KMS-11 (cell line): ENCODE measurements at regions not wholly inside any gene's neighbourhood (a gene's known extent, or its start where the extent isn't known, plus 50 kb on each side); places are given as distances from the start of the nearest gene placed in this dataset.

ENCODE experiments used
- H2AFZ ChIP-seq: fragments of 200-600 bp; sonication (generic); 2 replicates; pipeline ENCODE4 v1.6.1; 2016; ENCODE audit warnings: antibody characterized with exemption, mixed run types, low read depth
- H3K27ac ChIP-seq: fragments of 200-600 bp; sonication (generic); 2 replicates; pipeline ENCODE4 v1.6.1; 2016; ENCODE audit warnings: mild to moderate bottlenecking, mixed run types
- H3K27me3 ChIP-seq: fragments of 200-600 bp; sonication (generic); 2 replicates; pipeline ENCODE4 v1.6.1; 2017; ENCODE audit warnings: mild to moderate bottlenecking, low read depth, mixed run types, moderate library complexity; ENCODE audit not compliant: insufficient read depth
- H3K36me3 ChIP-seq: fragments of 200-600 bp; sonication (generic); 2 replicates; pipeline ENCODE4 v1.6.1; 2017; ENCODE audit warnings: mild to moderate bottlenecking, mixed run types; ENCODE audit not compliant: insufficient read depth
- H3K4me1 ChIP-seq: fragments of 200-600 bp; sonication (generic); 2 replicates; pipeline ENCODE4 v1.6.1; 2016; ENCODE audit warnings: mild to moderate bottlenecking, low read depth, mixed run types; ENCODE audit not compliant: poor library complexity, severe bottlenecking
- H3K4me2 ChIP-seq: fragments of 200-600 bp; sonication (generic); 2 replicates; pipeline ENCODE4 v1.7.0; 2016; ENCODE audit warnings: mild to moderate bottlenecking, mixed run types
- H3K4me3 ChIP-seq: fragments of 200-600 bp; sonication (generic); IDR thresholded peaks from 2 replicates; pipeline ENCODE4 v1.6.1; 2017; ENCODE audit warnings: low read depth, low read length, mixed read lengths; ENCODE audit not compliant: insufficient read depth
- H3K79me2 ChIP-seq: fragments of 200-600 bp; sonication (generic); 2 replicates; pipeline ENCODE4 v1.6.1; 2016; ENCODE audit warnings: low read depth, mixed run types; ENCODE audit not compliant: insufficient read depth
- H3K9ac ChIP-seq: fragments of 200-600 bp; sonication (generic); 2 replicates; pipeline ENCODE4 v1.6.1; 2016; ENCODE audit warnings: mild to moderate bottlenecking, mixed run types
- H4K20me1 ChIP-seq: fragments of 200-600 bp; sonication (generic); 2 replicates; pipeline ENCODE4 v1.6.1; 2016; ENCODE audit warnings: mild to moderate bottlenecking, mixed run types; ENCODE audit not compliant: insufficient read depth
- TF ChIP-seq, protein P1 (sequence below): fragments of 200-600 bp; sonication (generic); conservative IDR thresholded peaks from 2 replicates; pipeline ENCODE4 v1.6.1; 2017; ENCODE audit warnings: low read depth, mild to moderate bottlenecking, antibody characterized with exemption, low read length, moderate library complexity, mixed read lengths

DNA sequence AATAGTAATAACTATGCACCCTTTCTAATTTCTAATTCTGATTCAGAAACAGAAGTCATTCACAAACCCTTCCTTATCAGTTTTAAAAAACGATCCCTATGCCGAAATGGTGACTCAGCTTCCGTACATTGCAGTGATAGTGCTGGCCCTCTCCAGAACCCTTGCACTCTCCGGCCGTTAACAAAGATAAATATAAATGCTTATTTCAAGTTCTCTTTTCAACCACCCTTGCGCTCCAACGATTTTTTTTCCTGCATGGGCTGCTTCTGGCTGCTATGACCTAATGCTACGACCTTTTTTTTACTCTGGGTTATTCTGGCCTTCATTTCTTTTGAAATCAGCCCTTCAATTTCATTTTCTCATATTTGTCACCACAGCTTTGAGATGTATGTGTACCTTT, 646.2 kb downstream of the NTRK3 start:
- H3K36me3 ChIP-seq, result no peaks in the 10 kb centered on the region
- H3K9ac ChIP-seq, result no peak overlapping the region
- H2AFZ ChIP-seq, result no peak overlapping the region
- no peak overlapping the region for H3K4me3 ChIP-seq
- no peaks in the 10 kb centered on the region for H3K27me3 ChIP-seq
- TF ChIP-seq, protein P1, sequence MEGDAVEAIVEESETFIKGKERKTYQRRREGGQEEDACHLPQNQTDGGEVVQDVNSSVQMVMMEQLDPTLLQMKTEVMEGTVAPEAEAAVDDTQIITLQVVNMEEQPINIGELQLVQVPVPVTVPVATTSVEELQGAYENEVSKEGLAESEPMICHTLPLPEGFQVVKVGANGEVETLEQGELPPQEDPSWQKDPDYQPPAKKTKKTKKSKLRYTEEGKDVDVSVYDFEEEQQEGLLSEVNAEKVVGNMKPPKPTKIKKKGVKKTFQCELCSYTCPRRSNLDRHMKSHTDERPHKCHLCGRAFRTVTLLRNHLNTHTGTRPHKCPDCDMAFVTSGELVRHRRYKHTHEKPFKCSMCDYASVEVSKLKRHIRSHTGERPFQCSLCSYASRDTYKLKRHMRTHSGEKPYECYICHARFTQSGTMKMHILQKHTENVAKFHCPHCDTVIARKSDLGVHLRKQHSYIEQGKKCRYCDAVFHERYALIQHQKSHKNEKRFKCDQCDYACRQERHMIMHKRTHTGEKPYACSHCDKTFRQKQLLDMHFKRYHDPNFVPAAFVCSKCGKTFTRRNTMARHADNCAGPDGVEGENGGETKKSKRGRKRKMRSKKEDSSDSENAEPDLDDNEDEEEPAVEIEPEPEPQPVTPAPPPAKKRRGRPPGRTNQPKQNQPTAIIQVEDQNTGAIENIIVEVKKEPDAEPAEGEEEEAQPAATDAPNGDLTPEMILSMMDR, result no peak
- H3K27ac ChIP-seq, result no peak overlapping the region
- no peaks in the 10 kb centered on the region for H4K20me1 ChIP-seq
- H3K4me2 ChIP-seq, result no peak overlapping the region
- no peaks in the 10 kb centered on the region for H3K79me2 ChIP-seq
- H3K4me1 ChIP-seq, result no peaks in the 10 kb centered on the region

DNA sequence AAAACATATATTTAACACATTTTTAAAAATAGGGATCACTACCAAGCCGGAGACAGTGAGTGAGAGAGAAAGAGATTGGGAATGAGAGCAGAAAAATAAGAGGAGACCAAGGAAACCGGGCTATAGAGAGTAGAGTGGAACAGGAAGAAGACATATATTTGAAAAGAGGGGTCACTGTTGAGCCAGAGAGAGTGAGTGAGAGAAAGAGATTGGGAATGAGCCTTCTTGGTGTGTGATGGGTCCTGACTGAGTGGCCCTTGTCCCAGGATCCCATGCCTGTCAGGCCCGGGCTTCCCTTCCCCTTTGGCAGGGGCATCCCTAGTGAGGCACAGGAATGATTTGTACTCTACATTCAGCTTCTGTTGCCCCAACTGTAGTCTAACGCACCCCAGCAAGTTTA, 646.6 kb downstream of the NTRK3 start:
- Histone ChIP-seq H3K4me2 (no peak overlapping the region), H3K4me3 (no peak overlapping the region), H2AFZ (no peak overlapping the region), H3K4me1 (no peaks in the 10 kb centered on the region), H3K9ac (no peak overlapping the region), H3K79me2 (no peaks in the 10 kb centered on the region), H4K20me1 (no peaks in the 10 kb centered on the region), H3K36me3 (no peaks in the 10 kb centered on the region), H3K27ac (no peak overlapping the region), H3K27me3 (no peaks in the 10 kb centered on the region)
- TF ChIP-seq, protein P1, result no peak

DNA sequence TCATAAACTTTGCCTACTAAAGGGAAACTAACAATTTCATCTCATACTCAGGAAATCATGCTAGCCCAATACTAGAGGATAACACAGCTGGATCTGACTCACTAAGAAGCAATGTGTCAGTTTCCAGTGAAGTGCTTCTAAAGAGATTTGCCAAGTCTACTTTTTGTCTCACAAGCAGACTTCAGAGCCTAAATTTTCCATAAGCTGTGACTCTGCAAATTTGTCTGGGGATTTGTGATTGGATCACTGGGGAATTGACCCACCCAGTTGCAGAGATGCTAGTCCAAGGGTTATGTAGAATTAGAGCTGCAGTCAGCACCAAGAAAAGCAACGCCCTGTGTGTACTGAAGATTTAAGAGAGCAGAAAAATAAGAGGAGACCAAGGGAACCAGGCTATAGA, 647.1 kb downstream of the NTRK3 start:
- H3K4me3 ChIP-seq, result no peak overlapping the region
- no peaks in the 10 kb centered on the region for H3K27me3 ChIP-seq
- H3K36me3 ChIP-seq, result no peaks in the 10 kb centered on the region
- no peaks in the 10 kb centered on the region for H3K4me1 ChIP-seq
- no peak overlapping the region for H3K4me2 ChIP-seq
- no peak overlapping the region for H3K27ac ChIP-seq
- no peaks in the 10 kb centered on the region for H4K20me1 ChIP-seq
- TF ChIP-seq, protein P1, result no peak
- no peak overlapping the region for H2AFZ ChIP-seq
- no peak overlapping the region for H3K9ac ChIP-seq
- no peaks in the 10 kb centered on the region for H3K79me2 ChIP-seq

DNA sequence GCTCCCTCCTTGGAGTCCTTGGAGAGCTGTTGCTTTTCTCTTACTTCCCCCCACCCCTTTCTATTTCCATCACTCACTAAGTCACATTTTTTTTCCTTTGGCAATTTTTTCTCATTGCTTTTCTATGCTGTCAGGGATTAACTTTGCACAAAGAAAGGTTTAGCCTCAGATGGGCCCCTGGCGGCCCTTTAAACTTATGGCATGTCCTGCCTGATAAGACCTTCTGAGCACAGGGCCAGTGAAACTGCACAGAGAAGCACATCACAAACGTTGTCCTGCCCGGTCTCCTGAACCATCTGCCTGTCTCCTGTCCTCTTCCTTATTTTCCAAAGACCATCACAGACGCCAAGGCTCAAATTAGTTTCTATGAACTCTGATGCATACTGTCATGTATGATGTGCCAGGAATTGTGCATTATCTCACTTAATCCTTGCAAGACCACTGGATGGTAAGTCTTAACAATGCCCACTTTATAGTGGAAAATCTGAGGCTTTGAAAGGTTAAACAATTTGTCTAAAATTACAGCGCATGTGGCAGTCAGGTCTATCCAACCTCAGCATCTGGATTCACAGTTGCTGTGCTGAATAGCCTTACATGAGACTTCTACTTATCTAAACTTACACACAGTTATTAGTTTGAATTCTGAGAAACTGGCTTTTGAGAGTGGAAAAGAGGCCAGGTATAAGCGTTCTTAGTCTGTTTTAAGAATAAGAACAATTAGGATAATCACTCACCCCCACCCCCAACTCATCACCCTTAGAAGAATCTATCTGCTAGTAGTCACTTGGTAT, 648.1 kb downstream of the NTRK3 start:
- H3K27me3 ChIP-seq, result no peaks in the 10 kb centered on the region
- TF ChIP-seq, protein P1, result no peak
- H3K9ac ChIP-seq, result no peak overlapping the region
- no peak overlapping the region for H3K4me2 ChIP-seq
- no peak overlapping the region for H2AFZ ChIP-seq
- no peaks in the 10 kb centered on the region for H3K79me2 ChIP-seq
- no peaks in the 10 kb centered on the region for H4K20me1 ChIP-seq
- H3K4me1 ChIP-seq, result no peaks in the 10 kb centered on the region
- no peak overlapping the region for H3K4me3 ChIP-seq
- H3K27ac ChIP-seq, result no peak overlapping the region
- H3K36me3 ChIP-seq, result no peaks in the 10 kb centered on the region
